Neural cell (in vitro differentiated cells): ENCODE measurements at regions not wholly inside any gene's neighbourhood (a gene's known extent, or its start where the extent isn't known, plus 50 kb on each side); places are given as distances from the start of the nearest gene placed in this dataset.

Source experiments
- H2AFZ ChIP-seq: fragments of 200-600, 300-800 bp; sonication (generic), shearing (Covaris generic); 2 replicates; pipeline ENCODE4 v1.6.0; 2014; ENCODE audit warnings: low read depth, mild to moderate bottlenecking, antibody characterized with exemption, low read length, moderate library complexity
- H3F3A ChIP-seq: fragments of 200-600 bp; shearing (Covaris generic); 2 replicates; pipeline ENCODE4 v1.6.1; 2016; ENCODE audit warnings: mild to moderate bottlenecking, moderate library complexity, mixed read lengths, antibody characterized with exemption, low read length; ENCODE audit not compliant: insufficient read depth, poor library complexity, severe bottlenecking
- H3K27ac ChIP-seq: fragments of 200-600, 300-800 bp; sonication (generic), shearing (Covaris generic); 2 replicates; pipeline ENCODE4 v1.5.1; 2014; ENCODE audit warnings: mild to moderate bottlenecking, low read length, moderate library complexity
- H3K27me3 ChIP-seq: fragments of 300-800, 200-600 bp; sonication (generic), shearing (Covaris generic); 2 replicates; pipeline ENCODE4 v1.6.0; 2014; ENCODE audit warnings: mild to moderate bottlenecking, low read depth, low read length, moderate library complexity; ENCODE audit not compliant: insufficient read depth
- H3K36me3 ChIP-seq: fragments of 300-800, 200-600 bp; sonication (generic), shearing (Covaris generic); 2 replicates; pipeline ENCODE4 v1.5.1; 2014; ENCODE audit warnings: mild to moderate bottlenecking, antibody characterized with exemption, low read length, moderate library complexity; ENCODE audit not compliant: insufficient read depth
- H3K4me2 ChIP-seq: fragments of 300-800, 200-600 bp; sonication (generic), shearing (Covaris generic); 2 replicates; pipeline ENCODE4 v1.6.0; 2014; ENCODE audit warnings: mild to moderate bottlenecking, low read length
- H3K4me3 ChIP-seq: fragments of 300-800, 200-600 bp; sonication (generic), shearing (Covaris generic); 2 replicates; pipeline ENCODE4 v1.5.1; 2014; ENCODE audit warnings: mild to moderate bottlenecking, low read length, moderate library complexity
- H3K79me2 ChIP-seq: fragments of 200-600 bp; shearing (Covaris generic); replicated peaks from 2 replicates; pipeline ENCODE4 v1.6.0; 2014; ENCODE audit warnings: mild to moderate bottlenecking, low read length, moderate library complexity; ENCODE audit not compliant: insufficient read depth
- H3K9ac ChIP-seq: fragments of 300-800, 200-600 bp; sonication (generic), shearing (Covaris generic); 2 replicates; pipeline ENCODE4 v1.6.1; 2016; ENCODE audit warnings: mild to moderate bottlenecking, low read length, mixed read lengths
- H3K9me2 ChIP-seq: fragments of 200-600 bp; shearing (Covaris generic); 2 replicates; pipeline ENCODE4 v1.6.1; 2016; ENCODE audit warnings: mild to moderate bottlenecking, low read length, mixed read lengths; ENCODE audit not compliant: insufficient read depth
- H3K9me3 ChIP-seq: fragments of 200-600, 300-800 bp; sonication (generic), shearing (Covaris generic); 2 replicates; pipeline ENCODE4 v1.6.1; 2016; ENCODE audit warnings: mild to moderate bottlenecking, mixed run types, low read length, moderate library complexity, mixed read lengths
- H4K20me1 ChIP-seq: fragments of 200-600 bp; shearing (Covaris generic); 2 replicates; pipeline ENCODE4 v1.6.1; 2016; ENCODE audit warnings: mild to moderate bottlenecking, mixed run types; ENCODE audit not compliant: insufficient read depth
- CTCF ChIP-seq: fragments of 450-650 bp; IDR thresholded peaks from 2 replicates; pipeline ENCODE4 v1.5.1; 2014; ENCODE audit warnings: antibody characterized with exemption, mild to moderate bottlenecking, moderate library complexity; ENCODE audit not compliant: poor library complexity, severe bottlenecking
- EP300 ChIP-seq: fragments of 450-650 bp; conservative IDR thresholded peaks from 2 replicates; pipeline ENCODE4 v1.6.1; 2014; ENCODE audit warnings: antibody characterized with exemption, mild to moderate bottlenecking, moderate library complexity; ENCODE audit not compliant: poor library complexity, severe bottlenecking
- EZH2 ChIP-seq: fragments of 200-600, 300-800 bp; shearing (Covaris generic), sonication (generic); IDR thresholded peaks from 2 replicates; pipeline ENCODE4 v1.6.1; 2014; ENCODE audit warnings: antibody characterized with exemption, low read length, borderline replicate concordance, mild to moderate bottlenecking; ENCODE audit not compliant: insufficient read depth, poor library complexity, severe bottlenecking
- MXI1 ChIP-seq: fragments of 450-650 bp; conservative IDR thresholded peaks from 2 replicates; pipeline ENCODE4 v1.6.1; 2014; ENCODE audit warnings: antibody characterized with exemption, mild to moderate bottlenecking; ENCODE audit not compliant: poor library complexity, severe bottlenecking
- POLR2AphosphoS5 ChIP-seq: IDR thresholded peaks from 2 replicates; pipeline ENCODE4 v1.6.1; 2012
- RAD21 ChIP-seq: fragments of 450-650 bp; conservative IDR thresholded peaks from 2 replicates; pipeline ENCODE4 v1.6.1; 2014; ENCODE audit warnings: antibody characterized with exemption, mild to moderate bottlenecking, moderate library complexity
- REST ChIP-seq: IDR thresholded peaks from 2 replicates; pipeline ENCODE4 v1.6.1; 2012; ENCODE audit warnings: borderline replicate concordance
- SMC3 ChIP-seq: fragments of 450-650 bp; conservative IDR thresholded peaks from 2 replicates; pipeline ENCODE4 v1.6.1; 2014; ENCODE audit warnings: antibody characterized with exemption, mild to moderate bottlenecking, moderate library complexity; ENCODE audit not compliant: poor library complexity
- TAF1 ChIP-seq: IDR thresholded peaks from 2 replicates; pipeline ENCODE4 v1.6.1; 2012; ENCODE audit warnings: low read depth

- H3K9ac ChIP-seq = no peak overlapping the region
- no peaks in the 10 kb centered on the region for H4K20me1 ChIP-seq
- H3F3A ChIP-seq = no peaks in the 10 kb centered on the region
- TF ChIP-seq POLR2AphosphoS5 (no peak), CTCF (no peak), SMC3 (no peak)
- H2AFZ ChIP-seq = no peak overlapping the region
- H3K36me3 ChIP-seq = no peaks in the 10 kb centered on the region
- H3K27ac ChIP-seq = no peak overlapping the region
- no peak overlapping the region for H3K4me2 ChIP-seq
- no peaks in the 10 kb centered on the region for H3K27me3 ChIP-seq
- H3K79me2 ChIP-seq = no peaks in the 10 kb centered on the region
- no peaks in the 10 kb centered on the region for H3K9me3 ChIP-seq
- no peaks in the 10 kb centered on the region for H3K9me2 ChIP-seq
- no peak overlapping the region for H3K4me3 ChIP-seq
These were observed 194.8 kb upstream of the BLID start for GRCh38 chr11:122310766-122311165.

- Histone ChIP-seq H3F3A (no peaks in the 10 kb centered on the region), H3K79me2 (no peaks in the 10 kb centered on the region), H3K36me3 (no peaks in the 10 kb centered on the region), H2AFZ (no peak overlapping the region), H3K9me3 (no peaks in the 10 kb centered on the region), H3K27ac (no peak overlapping the region), H4K20me1 (no peaks in the 10 kb centered on the region), H3K4me3 (no peak overlapping the region), H3K4me2 (no peak overlapping the region), H3K9me2 (no peaks in the 10 kb centered on the region), H3K9ac (no peak overlapping the region), H3K27me3 (no peaks in the 10 kb centered on the region)
- TF ChIP-seq EP300 = no peak
- no peak for TF ChIP-seq EZH2
These were observed 193.4 kb upstream of the BLID start for GRCh38 chr11:122309262-122309925.

DNA sequence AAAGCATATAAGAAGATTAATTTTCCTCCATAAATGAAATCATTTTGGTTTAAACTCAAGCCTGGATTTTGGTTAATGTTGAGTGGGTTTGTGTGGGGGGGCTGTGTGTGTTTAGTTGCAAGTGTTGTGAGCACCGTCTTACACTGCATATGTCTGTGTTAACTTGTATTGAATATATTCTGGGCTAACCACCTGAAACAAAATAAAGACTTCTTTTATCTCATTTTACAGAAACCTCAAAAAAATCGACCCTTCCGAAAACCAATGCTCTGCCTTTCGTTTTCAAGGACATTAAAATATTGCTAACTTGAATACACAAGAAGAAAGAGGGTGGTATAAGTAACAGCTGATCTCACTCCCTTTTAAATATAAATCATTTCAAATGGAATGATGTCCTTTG lies 192.2 kb upstream of the BLID start:
- H3K36me3 ChIP-seq = no peaks in the 10 kb centered on the region
- H3K9me3 ChIP-seq = no peaks in the 10 kb centered on the region
- H3K4me2 ChIP-seq = no peak overlapping the region
- H3K27ac ChIP-seq = no peak overlapping the region
- H3K9ac ChIP-seq = no peak overlapping the region
- no peaks in the 10 kb centered on the region for H3K27me3 ChIP-seq
- no peaks in the 10 kb centered on the region for H4K20me1 ChIP-seq
- H3K9me2 ChIP-seq = no peaks in the 10 kb centered on the region
- no peak overlapping the region for H3K4me3 ChIP-seq
- H3F3A ChIP-seq = no peaks in the 10 kb centered on the region
- H3K79me2 ChIP-seq = no peaks in the 10 kb centered on the region
- H2AFZ ChIP-seq = no peak overlapping the region
- TF ChIP-seq REST (no peak), POLR2AphosphoS5 (no peak), RAD21 (no peak), EZH2 (no peak), MXI1 (no peak), SMC3 (no peak), CTCF (no peak), EP300 (no peak), TAF1 (no peak)
